Epithelial cell of prostate (primary cell): ENCODE measurements at regions not wholly inside any gene's neighbourhood (a gene's known extent, or its start where the extent isn't known, plus 50 kb on each side); places are given as distances from the start of the nearest gene placed in this dataset.
"Not testable (repeated sequence)": the region's sequence is repeated elsewhere in the genome, so short reads cannot be mapped to it uniquely, and the experiment has no call there.

Source experiments
- DNase-seq: peaks from one replicate; pipeline ENCODE4 v3.0.0-alpha.2; 2011; ENCODE audit warnings: low read depth, low spot score
- H3K27ac ChIP-seq: fragments of 450-650 bp; 2 replicates; pipeline ENCODE4 v1.5.1; 2017; ENCODE audit warnings: mild to moderate bottlenecking

DNA sequence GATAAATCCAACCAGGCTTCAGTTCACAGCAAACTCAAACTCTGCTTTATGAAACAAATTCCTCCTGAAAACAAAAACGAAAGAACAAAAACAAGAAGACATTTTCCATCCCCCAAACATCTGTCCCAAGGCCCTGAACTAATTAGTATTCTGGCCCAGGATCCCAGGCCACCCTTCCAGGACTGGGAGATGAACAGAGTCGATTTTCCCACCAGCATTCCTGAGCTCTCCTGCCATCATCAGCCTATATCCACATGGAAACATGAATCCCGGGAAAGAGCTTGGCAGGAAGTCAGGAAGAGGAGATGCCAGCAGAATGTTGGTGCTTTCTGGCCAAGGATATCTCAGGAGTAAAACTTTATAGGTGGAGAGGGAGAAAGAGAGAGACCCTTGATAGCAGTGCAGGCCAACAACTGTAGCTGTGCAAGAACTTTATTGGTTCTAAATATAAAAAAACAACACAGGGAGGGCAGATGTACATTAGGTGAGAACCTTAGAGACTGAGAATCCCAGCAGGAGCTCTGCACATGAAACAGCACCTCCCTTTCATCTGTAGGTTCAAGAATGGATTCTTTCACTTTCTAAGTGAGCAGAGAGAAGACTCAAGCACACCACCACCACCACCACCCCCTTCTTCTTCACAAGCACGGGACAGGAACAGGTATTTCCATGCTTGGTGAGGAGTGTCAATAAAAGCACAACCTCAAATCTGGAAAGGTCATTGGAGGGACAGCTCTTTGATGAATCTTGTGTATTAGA, 190.7 kb upstream of the TAS2R1 start:
- no peak overlapping the region for H3K27ac ChIP-seq
- DNase-seq = no peak

DNA sequence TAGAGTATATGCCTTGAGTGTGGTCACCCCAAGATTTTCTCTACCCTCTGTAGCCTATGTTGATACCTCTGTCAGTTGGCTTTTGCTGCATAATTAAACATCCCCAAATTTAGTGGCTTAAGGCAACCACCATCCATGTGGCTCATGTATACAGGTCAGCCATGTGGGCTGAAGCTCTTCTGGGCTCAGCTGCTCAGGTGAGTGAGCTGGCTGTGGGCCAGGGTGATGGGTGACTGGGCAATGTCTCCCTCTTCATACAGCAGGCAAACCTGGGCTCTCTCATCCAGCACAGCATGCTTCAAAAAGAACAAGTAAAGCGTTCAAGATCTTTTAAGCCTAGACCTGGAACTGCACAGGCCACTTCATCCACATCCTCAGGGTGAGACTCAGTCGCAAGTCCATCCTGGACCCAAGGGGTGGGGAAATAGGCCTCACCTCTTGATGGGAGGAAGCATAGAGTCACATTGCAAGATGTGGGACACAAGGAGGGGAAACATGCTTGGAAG, 188.2 kb upstream of the TAS2R1 start:
- no peak for DNase-seq

DNA sequence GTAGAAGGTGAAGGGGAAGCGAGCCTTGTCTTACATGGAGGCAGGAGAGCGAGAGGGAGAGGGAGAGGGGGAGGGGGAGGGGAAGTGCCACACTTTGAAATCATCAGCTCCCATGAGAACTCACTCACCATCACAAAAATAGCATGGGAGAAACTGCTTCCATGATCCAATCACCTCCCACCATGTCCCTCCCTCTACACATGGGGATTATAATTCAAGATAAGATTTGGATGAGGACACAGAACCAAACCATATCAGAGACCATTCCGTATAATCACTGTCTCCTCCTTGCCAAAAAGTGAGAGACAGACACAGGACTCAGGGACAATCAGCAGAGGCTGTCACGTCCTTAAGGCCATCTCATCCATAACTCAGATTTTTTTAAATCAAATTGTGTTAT, 187.7 kb upstream of the TAS2R1 start:
- H3K27ac ChIP-seq = no peak overlapping the region
- no peak for DNase-seq

More for the DNA sequence above, 188.2 kb upstream of the TAS2R1 start:
- no peak overlapping the region for H3K27ac ChIP-seq

DNA sequence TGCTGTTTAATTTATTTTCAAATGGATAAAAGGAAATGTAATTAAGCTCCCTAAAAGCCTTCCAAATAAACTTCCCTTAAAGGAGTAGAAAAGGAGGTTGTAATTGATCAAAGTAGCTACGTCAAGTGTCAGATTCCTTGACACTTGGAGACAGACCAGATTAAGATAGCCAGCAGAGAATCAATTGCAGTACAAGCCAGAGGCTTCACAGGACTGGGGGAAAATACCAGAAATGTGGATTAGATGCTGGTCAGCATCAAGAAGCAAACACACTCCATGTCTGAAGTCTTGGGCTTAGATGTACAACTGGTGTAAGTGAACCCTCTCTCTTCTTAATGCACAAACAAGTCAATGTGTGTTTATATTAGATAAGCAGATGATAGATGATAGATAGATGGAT, 184.9 kb upstream of the TAS2R1 start:
- H3K27ac ChIP-seq = no peak overlapping the region
- no peak for DNase-seq

DNA sequence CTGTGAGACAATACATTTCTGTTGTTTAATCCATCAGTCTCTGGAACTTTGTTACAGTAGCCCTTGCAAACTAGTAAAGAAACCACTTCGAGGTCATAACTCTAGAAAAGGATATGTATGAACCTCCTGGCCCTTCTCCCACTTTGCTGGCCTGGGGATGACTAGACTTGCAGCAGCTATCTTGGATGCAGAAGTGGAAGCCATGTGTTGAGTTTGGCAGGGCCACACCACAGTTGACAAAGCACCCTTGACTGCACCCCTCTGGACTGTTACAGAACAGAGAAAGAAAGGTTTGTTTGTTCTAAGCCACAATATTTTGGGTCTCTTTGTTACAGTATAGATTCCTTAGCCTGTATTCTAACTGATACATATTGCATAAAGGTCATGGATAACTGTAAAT, 183.2 kb upstream of the TAS2R1 start:
- H3K27ac ChIP-seq = no peak overlapping the region
- DNase-seq = no peak

DNA sequence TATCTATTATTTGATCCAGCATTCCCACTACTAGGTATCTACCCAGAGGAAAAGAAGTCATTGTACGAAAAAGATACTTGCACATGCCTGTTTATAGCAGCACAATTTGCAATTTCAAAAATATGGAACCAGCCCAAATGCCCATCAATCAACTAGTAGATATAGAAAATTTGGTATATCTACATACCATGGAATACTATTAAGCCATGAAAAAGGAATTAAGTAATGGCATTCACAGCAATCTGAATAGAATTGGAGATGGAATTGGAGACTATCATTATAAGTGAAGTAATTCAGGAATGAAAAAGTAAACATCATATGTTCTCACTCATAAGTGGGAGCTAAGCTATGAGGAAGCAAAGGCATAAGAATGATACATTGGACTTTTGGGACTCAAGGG, 177.2 kb upstream of the TAS2R1 start:
- H3K27ac ChIP-seq, DNase-seq: not testable (repeated sequence)

DNA sequence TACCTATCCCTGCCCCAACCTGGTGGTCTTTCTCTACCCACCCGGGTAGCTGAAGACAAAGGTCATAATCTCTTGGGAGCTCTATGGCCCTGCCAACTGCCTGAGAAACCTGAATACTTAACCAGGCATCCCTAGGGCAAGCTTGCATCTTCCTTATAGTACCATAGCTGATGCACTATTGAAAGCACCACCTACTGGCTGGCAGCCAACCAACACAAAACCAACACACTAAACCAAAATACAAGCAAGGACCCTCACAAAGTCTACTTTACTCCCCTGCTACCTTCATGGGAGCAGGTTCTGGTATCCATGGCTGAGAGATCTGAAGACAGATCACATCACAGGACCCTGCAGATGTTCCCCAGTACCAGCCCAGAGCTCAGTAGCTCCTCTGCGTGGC, 171.8 kb upstream of the TAS2R1 start:
- H3K27ac ChIP-seq = no peak overlapping the region
- DNase-seq = no peak

DNA sequence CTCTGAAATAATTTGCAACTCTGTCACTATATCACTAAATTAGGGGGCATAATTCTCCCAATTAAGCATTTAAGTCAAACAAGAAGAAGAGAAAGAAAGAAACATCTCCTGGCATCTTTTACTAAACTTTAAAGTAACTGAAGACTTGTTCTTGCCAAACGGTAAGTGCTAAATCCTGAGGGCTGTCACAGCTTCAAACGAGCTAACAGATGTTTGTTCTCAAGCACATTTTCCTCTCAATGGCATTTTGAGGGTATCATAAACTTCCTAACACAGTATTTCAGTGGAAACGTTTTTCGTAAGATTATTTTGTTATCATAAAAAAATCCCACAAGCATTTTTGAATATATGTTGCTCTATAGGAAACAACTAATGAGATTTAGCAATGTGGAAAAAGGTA, 169.5 kb upstream of the TAS2R1 start:
- DNase-seq = no peak
- no peak overlapping the region for H3K27ac ChIP-seq

DNA sequence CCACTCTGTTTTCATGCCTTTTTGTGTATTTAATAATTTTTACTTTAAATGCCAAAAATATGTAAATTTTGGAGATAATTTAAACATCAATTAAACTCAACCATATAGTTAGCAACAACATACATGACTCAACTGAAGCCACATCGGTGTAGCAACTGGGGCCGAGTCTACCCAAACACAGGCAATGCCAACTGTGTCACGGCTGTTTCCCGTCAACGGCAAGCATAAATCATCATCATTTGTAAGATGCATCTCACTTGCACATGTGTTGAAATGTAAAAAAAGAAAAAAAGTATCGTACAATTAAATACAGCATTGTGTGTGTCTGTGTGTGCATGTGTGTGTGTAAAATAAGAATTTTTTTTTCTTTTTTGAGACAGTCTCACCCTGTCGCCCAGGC, 160.1 kb upstream of the TAS2R1 start:
- no peak for DNase-seq
- no peak overlapping the region for H3K27ac ChIP-seq

DNA sequence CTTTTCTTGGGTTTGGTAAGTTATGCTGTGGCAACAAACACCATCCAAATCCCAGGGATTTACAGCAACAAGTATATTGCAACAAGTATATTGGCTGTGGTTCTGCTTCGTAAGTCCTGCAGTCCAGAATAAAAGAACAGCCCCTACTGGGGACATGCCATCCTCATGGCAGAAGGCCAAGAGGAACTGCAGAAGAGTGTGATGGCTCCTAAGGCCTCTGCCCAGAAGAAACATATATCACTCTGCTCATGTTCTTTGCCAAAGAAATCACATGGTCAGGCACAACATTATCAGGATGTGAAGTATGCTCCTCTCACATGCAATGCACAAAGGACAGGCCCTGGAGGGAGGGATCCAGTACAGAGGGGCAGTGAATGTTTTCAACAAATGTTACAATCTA, 159.6 kb upstream of the TAS2R1 start:
- DNase-seq = no peak
- H3K27ac ChIP-seq = no peak overlapping the region

DNA sequence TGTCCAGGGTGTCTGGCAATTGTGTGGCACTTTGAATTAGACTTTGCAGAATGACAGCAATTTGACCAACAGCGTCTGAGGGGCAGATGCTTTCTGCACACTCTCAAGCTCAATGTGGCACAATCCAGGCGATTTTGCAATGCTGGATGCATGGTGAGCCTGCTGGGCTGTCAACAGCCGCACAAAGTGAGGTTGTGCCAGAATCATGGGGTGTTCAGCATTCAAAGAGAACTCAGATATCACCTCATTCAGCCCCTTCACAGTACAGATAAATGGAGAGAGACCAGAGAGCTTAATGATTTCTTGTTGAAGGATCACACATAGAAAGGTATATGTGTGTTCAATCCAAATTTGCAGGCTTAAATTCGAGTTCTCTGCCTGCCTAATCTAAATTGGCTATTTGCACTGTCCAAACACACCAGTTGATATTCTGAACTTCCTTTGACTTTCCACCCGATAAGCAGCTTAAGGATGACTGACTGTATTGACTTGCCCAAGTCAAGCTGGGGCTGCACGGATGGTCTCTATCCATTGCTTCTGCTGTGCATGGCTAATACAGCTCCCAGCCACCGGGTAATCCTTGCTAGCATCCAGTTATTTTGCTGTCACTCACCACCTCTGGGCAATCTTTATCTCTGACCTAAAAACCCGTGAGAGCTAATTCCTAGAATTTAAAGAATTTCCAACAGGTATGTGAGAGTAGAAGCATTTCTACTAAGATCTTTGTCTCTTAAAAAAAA, 157.9 kb upstream of the TAS2R1 start:
- DNase-seq = no peak
- no peak overlapping the region for H3K27ac ChIP-seq

DNA sequence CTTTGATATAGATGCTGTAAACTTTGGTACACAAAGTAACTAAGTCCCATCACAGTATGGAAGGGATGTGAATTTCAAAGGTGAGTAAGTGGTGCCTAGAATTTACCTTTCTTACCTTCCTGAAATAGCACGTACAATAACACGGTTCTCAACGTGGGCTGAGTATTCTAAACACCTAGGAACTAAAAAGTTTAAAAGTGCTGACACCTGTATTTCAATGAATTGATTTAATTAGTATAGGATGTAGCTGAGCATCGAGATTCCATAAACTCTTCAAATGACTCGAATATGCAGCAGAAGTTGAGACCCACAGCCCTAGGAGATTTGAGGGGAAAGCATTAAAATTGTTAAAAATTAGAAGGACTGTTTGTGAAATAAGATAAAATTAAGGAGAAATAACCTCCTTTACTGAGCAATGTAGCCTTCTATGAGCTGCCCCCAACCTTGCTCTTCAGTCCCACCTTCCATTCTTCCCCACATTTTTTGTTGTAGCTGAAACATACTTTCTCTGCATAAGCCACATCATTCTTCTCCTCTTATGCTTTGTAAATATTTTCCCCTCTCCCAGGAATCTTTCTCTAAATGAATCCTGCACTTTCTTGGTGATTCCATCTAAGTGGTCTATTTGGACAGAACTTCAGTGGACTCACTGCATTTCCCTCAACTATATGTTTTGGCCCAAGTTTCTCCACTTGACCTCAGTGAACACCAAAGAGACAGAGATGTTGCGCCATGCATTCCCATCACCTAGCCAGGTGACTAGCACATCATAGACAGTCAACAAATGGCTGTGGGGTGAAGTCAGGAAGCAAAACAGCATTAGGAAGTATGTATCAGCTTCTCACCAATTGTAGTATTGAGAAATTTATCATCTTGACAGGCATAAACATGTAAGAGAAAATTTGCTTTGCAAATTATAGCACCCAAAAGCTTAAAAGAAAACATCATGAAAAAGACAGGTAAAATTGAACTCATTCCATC, 156.5 kb upstream of the TAS2R1 start:
- no peak overlapping the region for H3K27ac ChIP-seq
- no peak for DNase-seq

DNA sequence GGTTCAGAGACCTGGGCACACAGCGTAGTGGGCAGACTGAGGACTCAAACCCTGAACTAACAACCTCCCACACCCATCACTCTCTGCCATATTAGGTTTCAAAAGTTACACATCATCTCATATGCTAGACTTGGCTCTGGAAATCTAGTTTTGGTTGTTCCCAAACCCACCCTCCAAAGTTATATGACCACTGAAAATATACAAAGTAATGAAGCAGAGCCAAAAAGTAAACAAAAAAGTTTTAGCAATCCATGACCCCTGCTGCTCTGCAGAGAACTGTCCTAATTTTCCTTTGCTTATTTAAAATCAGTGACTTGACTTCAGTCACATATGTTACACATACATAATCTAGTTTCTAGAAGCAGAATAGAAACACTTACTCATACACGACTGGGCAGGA, 155.6 kb upstream of the TAS2R1 start:
- no peak for DNase-seq
- H3K27ac ChIP-seq = no peak overlapping the region

DNA sequence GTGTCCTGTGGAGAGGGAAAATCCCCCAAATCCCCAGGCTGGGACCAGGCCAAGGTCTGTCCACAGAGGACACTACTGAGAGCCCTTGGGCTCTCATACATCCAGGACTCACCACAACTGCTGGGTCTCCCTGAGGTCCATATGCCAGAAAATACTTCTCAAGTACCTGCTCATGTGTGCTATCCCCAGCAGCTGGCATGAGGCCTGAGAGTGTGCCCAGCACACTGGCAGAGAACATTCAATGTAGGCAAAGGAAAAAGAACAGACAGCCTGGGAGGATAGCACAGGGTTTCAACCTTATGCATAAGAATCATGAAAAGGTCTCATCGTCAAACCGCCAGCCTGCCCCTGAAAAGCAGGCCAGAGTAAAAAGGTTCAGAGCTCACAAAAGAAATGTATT, 154.1 kb upstream of the TAS2R1 start:
- no peak overlapping the region for H3K27ac ChIP-seq
- DNase-seq = no peak

DNA sequence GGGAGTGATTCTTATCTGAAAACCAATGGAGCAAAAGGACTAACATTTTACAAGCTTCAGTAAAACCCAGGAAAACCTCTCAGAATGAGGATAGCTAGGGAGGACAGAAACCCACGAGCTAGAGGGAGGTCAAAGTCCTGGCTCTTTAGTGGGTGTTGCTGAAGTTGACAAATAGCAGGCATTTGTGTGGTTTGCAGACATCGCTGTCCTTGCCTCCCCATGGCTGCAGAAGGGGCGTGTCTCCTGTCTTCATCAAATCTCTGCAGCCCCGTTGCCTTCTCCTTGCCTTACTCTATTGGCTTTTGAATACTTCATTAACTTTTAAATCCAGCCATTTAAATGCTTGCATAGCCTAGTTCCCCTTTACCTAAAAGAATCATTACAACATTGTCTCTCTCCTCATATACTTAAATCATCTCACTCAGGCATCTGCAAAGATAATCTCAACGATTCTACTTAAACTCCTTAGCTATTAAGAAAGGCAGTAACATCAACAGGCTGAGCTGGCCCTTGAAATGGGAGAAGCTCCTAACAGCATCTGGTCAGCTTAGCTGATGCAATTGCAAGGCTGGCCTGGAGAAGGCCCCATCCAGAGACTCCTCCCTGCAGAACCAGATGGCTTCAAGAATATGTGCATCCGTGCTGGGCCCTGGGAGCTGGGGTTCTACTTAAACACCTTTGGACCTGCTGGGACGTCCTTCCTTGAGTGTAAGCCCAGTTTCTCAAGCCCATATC, 152.8 kb upstream of the TAS2R1 start:
- no peak overlapping the region for H3K27ac ChIP-seq
- DNase-seq = no peak

DNA sequence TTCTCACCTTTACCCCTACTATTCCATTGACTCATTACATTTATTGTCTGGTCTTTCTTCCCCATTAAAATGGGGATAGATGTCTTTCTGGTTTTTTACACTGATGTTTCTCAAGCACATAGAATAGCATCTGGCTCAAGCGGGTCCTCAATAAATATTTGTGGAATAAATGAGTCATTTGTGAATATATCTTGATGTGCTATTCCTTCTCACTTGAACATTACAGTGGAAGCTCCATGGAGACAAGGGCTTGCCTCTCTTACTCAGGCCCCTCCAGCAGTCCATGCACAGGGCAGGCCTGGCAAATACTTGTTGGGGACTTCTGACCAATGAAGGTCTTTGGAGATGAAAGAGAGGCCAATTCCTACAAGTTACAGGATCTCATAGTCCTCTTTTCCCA, 151.7 kb upstream of the TAS2R1 start:
- DNase-seq = no peak
- no peak overlapping the region for H3K27ac ChIP-seq

DNA sequence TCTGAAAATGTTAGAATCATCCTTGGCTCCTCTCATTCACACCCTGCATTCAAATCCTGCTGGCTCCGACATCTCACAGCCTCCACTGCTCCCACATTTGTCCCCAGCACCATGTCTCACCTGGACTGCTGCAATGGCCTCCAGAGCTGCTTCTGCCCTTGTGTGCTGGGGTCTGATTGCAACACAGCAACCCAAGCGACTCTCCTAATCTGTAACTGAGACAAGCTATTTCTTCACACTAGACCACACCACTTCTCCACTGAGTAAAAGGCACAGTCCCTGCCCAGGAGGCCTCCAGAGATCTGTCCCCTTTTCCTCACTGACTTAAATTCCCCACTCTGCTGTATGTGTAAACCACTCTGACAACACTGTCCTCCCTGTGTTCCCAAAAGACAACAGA, 151.1 kb upstream of the TAS2R1 start:
- H3K27ac ChIP-seq = no peak overlapping the region
- no peak for DNase-seq

DNA sequence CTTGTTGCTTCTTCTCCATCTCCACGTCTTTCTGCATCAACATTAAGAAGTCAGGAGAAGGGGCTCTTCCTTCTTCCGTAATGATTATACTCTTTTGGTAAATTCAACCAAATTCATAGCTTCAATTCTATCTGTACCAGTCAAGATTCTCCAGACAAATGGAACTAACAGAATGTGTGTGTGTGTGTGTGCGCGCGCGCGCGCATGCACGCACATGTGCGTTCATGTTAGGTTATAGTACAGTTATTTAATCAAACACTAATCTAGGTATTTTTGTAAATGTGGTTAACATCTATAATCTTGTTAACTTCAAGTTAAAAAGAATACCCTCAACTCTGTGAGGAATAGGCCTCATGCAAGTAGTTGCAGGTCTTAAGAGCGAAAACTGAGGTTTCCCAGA, 150.3 kb upstream of the TAS2R1 start:
- no peak for DNase-seq
- no peak overlapping the region for H3K27ac ChIP-seq

DNA sequence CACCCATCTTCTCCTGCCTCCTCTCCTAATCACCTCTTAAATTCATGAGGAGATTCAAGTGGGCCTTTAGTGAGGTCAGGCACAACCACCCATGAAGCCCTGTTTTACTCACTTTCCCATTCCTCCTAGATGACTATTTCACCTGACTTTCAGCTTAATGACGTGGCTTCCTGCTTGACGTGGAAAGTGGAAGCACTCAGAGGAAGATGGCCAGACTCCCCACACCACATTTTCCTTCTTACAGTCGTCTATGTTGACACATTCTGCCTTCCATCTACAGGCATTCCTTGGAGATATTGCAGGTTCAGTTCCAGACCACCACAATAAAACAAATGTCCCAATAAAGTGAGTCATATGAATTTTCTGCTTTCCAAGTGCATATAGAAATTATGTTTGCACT, 146.4 kb upstream of the TAS2R1 start:
- H3K27ac ChIP-seq = no peak overlapping the region
- DNase-seq = no peak

DNA sequence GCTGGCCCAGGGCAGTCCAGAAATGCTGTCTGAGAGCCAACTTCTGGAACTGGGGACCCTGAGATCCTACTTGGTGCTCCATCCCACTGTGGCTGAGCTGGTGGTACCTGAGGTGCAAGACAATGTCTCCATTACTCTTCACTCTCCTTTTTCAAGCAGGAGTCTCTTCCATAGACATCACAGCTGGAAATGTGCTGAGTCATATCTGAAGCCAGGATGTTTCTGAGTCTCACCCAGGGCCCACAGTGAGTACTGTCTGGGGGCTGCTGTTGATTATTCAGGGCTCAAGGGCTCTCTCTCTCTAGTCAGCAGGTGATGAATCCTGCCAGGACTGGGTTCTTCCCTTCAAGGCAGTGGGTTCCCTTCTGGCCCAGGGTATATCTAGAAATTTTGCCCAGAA, 145.2 kb upstream of the TAS2R1 start:
- H3K27ac ChIP-seq = no peak overlapping the region
- no peak for DNase-seq
